Loucy (cell line): ENCODE measurements at regions not wholly inside any gene's neighbourhood (a gene's known extent, or its start where the extent isn't known, plus 50 kb on each side); places are given as distances from the start of the nearest gene placed in this dataset.

Experiments
- H2AFZ ChIP-seq: fragments of 200-600 bp; sonication (generic); 2 replicates; pipeline ENCODE4 v1.6.0; 2016; ENCODE audit warnings: antibody characterized with exemption, mild to moderate bottlenecking, low read length, moderate library complexity
- H3F3A ChIP-seq: fragments of 200-600 bp; 2 replicates; pipeline ENCODE4 v1.6.0; 2016; ENCODE audit warnings: antibody characterized with exemption, low read depth, mild to moderate bottlenecking
- H3K27me3 ChIP-seq: fragments of 200-600 bp; sonication (generic); 2 replicates; pipeline ENCODE4 v1.6.1; 2014; ENCODE audit warnings: low read length, mild to moderate bottlenecking; ENCODE audit not compliant: insufficient read depth, poor library complexity, severe bottlenecking
- H3K36me3 ChIP-seq: fragments of 200-600 bp; sonication (generic); 2 replicates; pipeline ENCODE4 v1.6.1; 2016; ENCODE audit warnings: low read length; ENCODE audit not compliant: insufficient read depth
- H3K4me1 ChIP-seq: fragments of 200-600 bp; sonication (generic); 2 replicates; pipeline ENCODE4 v1.5.1; 2014; ENCODE audit warnings: low read length, mild to moderate bottlenecking; ENCODE audit not compliant: insufficient read depth, poor library complexity, severe bottlenecking
- H3K4me2 ChIP-seq: fragments of 200-600 bp; sonication (generic); 2 replicates; pipeline ENCODE4 v1.6.0; 2014; ENCODE audit warnings: antibody characterized with exemption, low read length, low read depth, mild to moderate bottlenecking; ENCODE audit not compliant: poor library complexity, severe bottlenecking
- H3K4me3 ChIP-seq: fragments of 200-600 bp; sonication (generic); 2 replicates; pipeline ENCODE4 v1.5.1; 2014; ENCODE audit warnings: low read length, mild to moderate bottlenecking, mixed read lengths; ENCODE audit not compliant: poor library complexity, severe bottlenecking
- H3K79me2 ChIP-seq: fragments of 200-600 bp; sonication (generic); 2 replicates; pipeline ENCODE4 v1.6.1; 2014; ENCODE audit warnings: low read length; ENCODE audit not compliant: insufficient read depth
- H3K9ac ChIP-seq: fragments of 200-600 bp; sonication (generic); 2 replicates; pipeline ENCODE4 v1.6.0; 2014; ENCODE audit warnings: mild to moderate bottlenecking, low read depth, low read length, moderate library complexity; ENCODE audit not compliant: poor library complexity, severe bottlenecking
- H3K9me2 ChIP-seq: fragments of 200-600 bp; sonication (generic); replicated peaks from 2 replicates; pipeline ENCODE4 v1.6.1; 2016; ENCODE audit warnings: low read depth, low read length, mixed read lengths
- H3K9me3 ChIP-seq: fragments of 200-600 bp; sonication (generic); 2 replicates; pipeline ENCODE4 v1.6.1; 2014; ENCODE audit warnings: mild to moderate bottlenecking, antibody characterized with exemption, low read length, low read depth; ENCODE audit not compliant: insufficient read depth
- H4K20me1 ChIP-seq: fragments of 200-600 bp; sonication (generic); 2 replicates; pipeline ENCODE4 v1.6.0; 2014; ENCODE audit warnings: antibody characterized with exemption, low read length, mild to moderate bottlenecking; ENCODE audit not compliant: insufficient read depth, poor library complexity, severe bottlenecking
- CTCF ChIP-seq: fragments of 200-600 bp; sonication (generic); conservative IDR thresholded peaks from 2 replicates; pipeline ENCODE4 v1.5.1; 2014; ENCODE audit warnings: mild to moderate bottlenecking, antibody characterized with exemption, low read length
- EZH2phosphoT487 ChIP-seq: fragments of 200-600 bp; IDR thresholded peaks from 2 replicates; pipeline ENCODE4 v1.6.1; 2018; ENCODE audit warnings: antibody characterized with exemption, mild to moderate bottlenecking, moderate library complexity, borderline replicate concordance

- H3K9me3 ChIP-seq: no peaks in the 10 kb centered on the region
- no peak overlapping the region for H3K4me3 ChIP-seq
- H3K4me1 ChIP-seq: no peaks in the 10 kb centered on the region
- H3K27me3 ChIP-seq: no peaks in the 10 kb centered on the region
- no peaks in the 10 kb centered on the region for H3F3A ChIP-seq
- H3K9ac ChIP-seq: no peak overlapping the region
- no peak overlapping the region for H3K4me2 ChIP-seq
- no peaks in the 10 kb centered on the region for H4K20me1 ChIP-seq
- no peaks in the 10 kb centered on the region for H3K9me2 ChIP-seq
- H2AFZ ChIP-seq: no peak overlapping the region
- H3K36me3 ChIP-seq: no peaks in the 10 kb centered on the region
- TF ChIP-seq EZH2phosphoT487 (no peak), CTCF (no peak)
- H3K79me2 ChIP-seq: no peaks in the 10 kb centered on the region
Measured at GRCh38 chr14:83282706-83283105, 1749.1 kb upstream of the SEL1L start.

- H4K20me1 ChIP-seq: no peaks in the 10 kb centered on the region
- TF ChIP-seq EZH2phosphoT487: no peak
- TF ChIP-seq CTCF: no peak
- H3K4me3 ChIP-seq: no peak overlapping the region
- no peaks in the 10 kb centered on the region for H3K27me3 ChIP-seq
- H2AFZ ChIP-seq: no peak overlapping the region
- no peaks in the 10 kb centered on the region for H3F3A ChIP-seq
- H3K9me2 ChIP-seq: no peaks in the 10 kb centered on the region
- no peak overlapping the region for H3K9ac ChIP-seq
- no peaks in the 10 kb centered on the region for H3K36me3 ChIP-seq
- H3K9me3 ChIP-seq: no peaks in the 10 kb centered on the region
- H3K79me2 ChIP-seq: no peaks in the 10 kb centered on the region
- no peaks in the 10 kb centered on the region for H3K4me1 ChIP-seq
- no peak overlapping the region for H3K4me2 ChIP-seq
Measured at GRCh38 chr14:83287300-83287699, 1753.6 kb upstream of the SEL1L start.

- H3K4me1 ChIP-seq: no peaks in the 10 kb centered on the region
- H3K27me3 ChIP-seq: no peaks in the 10 kb centered on the region
- no peaks in the 10 kb centered on the region for H3K36me3 ChIP-seq
- H3F3A ChIP-seq: no peaks in the 10 kb centered on the region
- TF ChIP-seq CTCF: no peak
- TF ChIP-seq EZH2phosphoT487: no peak
- no peaks in the 10 kb centered on the region for H4K20me1 ChIP-seq
- H3K9me2 ChIP-seq: no peaks in the 10 kb centered on the region
- H3K4me2 ChIP-seq: no peak overlapping the region
- no peak overlapping the region for H3K9ac ChIP-seq
- no peaks in the 10 kb centered on the region for H3K79me2 ChIP-seq
- no peaks in the 10 kb centered on the region for H3K9me3 ChIP-seq
- no peak overlapping the region for H2AFZ ChIP-seq
- H3K4me3 ChIP-seq: no peak overlapping the region
Measured at GRCh38 chr14:83289390-83289789, 1755.7 kb upstream of the SEL1L start.
